ENCODE measurements at regions not wholly inside any gene's neighbourhood (a gene's known extent, or its start where the extent isn't known, plus 50 kb on each side); places are given as distances from the start of the nearest gene placed in this dataset.

DNA sequence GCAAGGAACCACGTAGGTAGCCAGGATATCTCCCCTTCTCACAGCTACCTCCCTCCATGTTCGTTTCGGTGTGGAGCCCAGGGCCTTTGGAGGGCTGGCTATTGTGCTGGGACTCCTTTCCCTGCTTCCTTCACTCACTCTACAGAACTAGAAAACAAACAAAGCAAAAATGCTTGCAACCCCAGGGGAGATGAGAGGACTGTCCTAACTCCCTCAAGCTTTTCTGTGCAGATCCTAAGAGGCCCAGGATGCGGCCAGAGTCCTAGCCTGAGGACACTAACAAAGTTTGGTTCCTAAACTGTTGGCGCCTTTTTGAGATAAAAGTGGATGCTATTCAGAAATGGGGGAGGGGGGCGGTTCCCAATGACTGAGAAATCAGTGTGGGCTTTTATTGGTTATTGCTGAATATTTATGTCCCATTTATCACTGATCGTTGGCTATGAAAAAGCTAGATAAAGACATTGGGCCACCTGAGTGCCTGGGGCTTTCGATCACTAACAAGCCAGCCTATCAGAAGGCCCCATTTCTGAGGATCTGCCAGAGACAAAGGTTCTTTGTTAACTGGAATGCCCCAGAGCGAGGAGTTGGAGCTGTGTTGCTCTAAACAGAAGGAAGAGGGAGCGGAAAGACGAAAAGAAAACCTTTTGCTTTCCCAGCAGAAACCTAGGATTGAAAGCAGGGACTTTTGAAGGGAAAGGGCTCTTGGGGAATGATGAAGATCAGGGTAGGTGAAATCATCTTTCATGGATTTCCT, 95.2 kb upstream of the EGR2 start:
- TF ChIP-seq ELF4 (IDR thresholded peaks at IDR 0.05) (no peak), FOXA1 (IDR thresholded peaks at IDR 0.05) (no peak), NFRKB (IDR thresholded peaks at IDR 0.05) (no peak), HDGF (IDR thresholded peaks at IDR 0.05; ENCODE audit: borderline replicate concordance) (no peak), CTBP1 (IDR thresholded peaks at IDR 0.05; ENCODE audit: borderline replicate concordance) (no peak), SP1 (IDR thresholded peaks at IDR 0.05) (no peak), SUZ12 (IDR thresholded peaks at IDR 0.05) (no peak)
